SK-N-MC (cell line): ENCODE measurements at regions not wholly inside any gene's neighbourhood (a gene's known extent, or its start where the extent isn't known, plus 50 kb on each side); places are given as distances from the start of the nearest gene placed in this dataset.

Experiments used
- EZH2 ChIP-seq: fragments of 200-600 bp; sonication (generic); IDR thresholded peaks from one replicate; pipeline ENCODE4 v1.6.1; 2017; ENCODE audit warnings: antibody characterized with exemption
- POLR2AphosphoS5 ChIP-seq: IDR thresholded peaks from 2 replicates; pipeline ENCODE4 v1.6.1; 2012; ENCODE audit warnings: mild to moderate bottlenecking, low read depth, low read length, borderline replicate concordance

- TF ChIP-seq EZH2 (no peak), POLR2AphosphoS5 (no peak)
Observed at GRCh38 chr6:111996144-111996865, 57.6 kb upstream of the CCN6 start.
